Sigmoid colon (tissue), 6 donors: ENCODE measurements at regions not wholly inside any gene's neighbourhood (a gene's known extent, or its start where the extent isn't known, plus 50 kb on each side); places are given as distances from the start of the nearest gene placed in this dataset.

Experiments used
- DNase-seq: peaks from one replicate; pipeline ENCODE4 v3.0.0-alpha.2; 2019
- H3K27ac ChIP-seq, 4 donors: fragments of 200-600 bp; sonication (generic); one replicate each; pipeline ENCODE4 v1.5.1; 2016 to 2019; ENCODE audit warnings: mild to moderate bottlenecking in 1 of 4
- H3K27me3 ChIP-seq, 3 donors: fragments of 200-600 bp; sonication (generic); one replicate each; pipeline ENCODE4 v1.5.1; 2019; ENCODE audit warnings: mild to moderate bottlenecking in 1 of 3
- H3K36me3 ChIP-seq, 4 donors: fragments of 200-600 bp; sonication (generic); one replicate each; pipeline ENCODE4 v1.5.1; 2016 to 2019
- H3K4me1 ChIP-seq, 4 donors: fragments of 200-600 bp; sonication (generic); one replicate each; pipeline ENCODE4 v1.5.1; 2017 to 2019
- H3K4me3 ChIP-seq, 4 donors: fragments of 200-600 bp; sonication (generic); one replicate each; pipeline ENCODE4 v1.5.1; 2017 to 2019; ENCODE audit warnings: mild to moderate bottlenecking in 2 of 4, moderate library complexity in 1 of 4
- H3K9me3 ChIP-seq, 4 donors: fragments of 200-600 bp in 3 of 4; sonication (generic) in 3 of 4; one replicate each; pipeline versions ENCODE4 v1.5.1 to v1.6.1; 2013 to 2019
- CTCF ChIP-seq, 4 experiments: fragments of 450-650 bp in 3 of 4; fragments of 200-600 bp in 1 of 4; IDR thresholded peaks; one replicate each; pipeline ENCODE4 v1.5.1; 2016 to 2019; ENCODE audit warnings: antibody characterized with exemption in 4 of 4, mild to moderate bottlenecking in 3 of 4, moderate library complexity in 2 of 4
- EP300 ChIP-seq, 4 donors: sonication (generic); formaldehyde crosslinking; IDR thresholded peaks; one replicate each; pipeline ENCODE4 v1.6.1; 2017; ENCODE audit warnings: antibody characterized with exemption in 4 of 4
- POLR2A ChIP-seq, 2 donors: fragments of 450-650 bp; IDR thresholded peaks; one replicate each; pipeline ENCODE4 v1.6.1; 2016; ENCODE audit warnings: antibody characterized with exemption in 2 of 2, mild to moderate bottlenecking in 2 of 2, moderate library complexity in 2 of 2
- POLR2AphosphoS5 ChIP-seq, 4 donors: sonication (generic); formaldehyde crosslinking; IDR thresholded peaks; one replicate each; pipeline ENCODE4 v1.6.1; 2017; ENCODE audit warnings: antibody characterized with exemption in 4 of 4
- WGBS, 2 donors: extraction: QIAGEN DNeasy Blood & Tissue Kit; methylation state at CpG; one replicate each; pipeline ENCODE4 v1.1.7; 2013; 5-methylcytosine and 5-hydroxymethylcytosine counted together
- intact Hi-C: fragments of 100-400 bp; cut with DNase I; formaldehyde crosslinking; loops from one replicate; pipeline ENCODE4 v1.15.1; 2023
- donor health status: healthy with polysubstance abuse.
- donor health status: healthy.

- TF ChIP-seq EP300 (IDR thresholded peaks at IDR 0.05) (no peak), POLR2AphosphoS5 (IDR thresholded peaks at IDR 0.05) (no peak), POLR2A (IDR thresholded peaks at IDR 0.05) (no peak)
- Histone ChIP-seq H3K27me3 (no peaks in the 10 kb centered on the region), H3K9me3 (peaks cover 0 to 5% (median 1%) of the 10 kb centered on the region in 4 donors), H3K36me3 (no peaks in the 10 kb centered on the region), H3K4me3 (no peak overlapping the region), H3K4me1 (peaks cover 0 to 13% (median 6%) of the 10 kb centered on the region in 4 donors), H3K27ac (peak overlapping the region in 3 of 4 donors; percentile 13 to 54 (median 51))
- peak; percentile 66 for DNase-seq
- 53 to 80% methylated on average over 4 of the region's 4 CpGs for WGBS, 2 donors
- intact Hi-C loops = no loop called here
Observed at GRCh38 chr10:31630861-31631567, 297.6 kb downstream of the ARHGAP12 start.

- 86 to 88% methylated on average over 4 of the region's 4 CpGs for WGBS, 2 donors
- H3K27ac ChIP-seq = no peak overlapping the region
- TF ChIP-seq CTCF (IDR thresholded peaks at IDR 0.05) (no peak), POLR2A (IDR thresholded peaks at IDR 0.05) (no peak), EP300 (IDR thresholded peaks at IDR 0.05) (no peak), POLR2AphosphoS5 (IDR thresholded peaks at IDR 0.05) (no peak)
Observed at GRCh38 chr10:31625566-31625965, 303.1 kb downstream of the ARHGAP12 start.

GRCh38 chr10:31624611-31625010 lies 304.0 kb downstream of the ARHGAP12 start:
- intact Hi-C loops = no loop called here
- H3K4me1 ChIP-seq = peaks cover 0 to 28% (median 23%) of the 10 kb centered on the region in 4 donors
- H3K9me3 ChIP-seq = peaks cover 0 to 7% (median 3%) of the 10 kb centered on the region in 4 donors
- no peaks in the 10 kb centered on the region for H3K36me3 ChIP-seq
- TF ChIP-seq CTCF (IDR thresholded peaks at IDR 0.05) = no peak
- TF ChIP-seq POLR2AphosphoS5 (IDR thresholded peaks at IDR 0.05) = no peak
- TF ChIP-seq EP300 (IDR thresholded peaks at IDR 0.05) = no peak
- no peak for TF ChIP-seq POLR2A (IDR thresholded peaks at IDR 0.05)
- no peaks in the 10 kb centered on the region for H3K27me3 ChIP-seq
- DNase-seq = no peak
- H3K4me3 ChIP-seq = no peak overlapping the region
- peak overlapping the region in 2 of 4 donors; percentile 74 to 78 for H3K27ac ChIP-seq

More at GRCh38 chr10:31625566-31625965, 303.1 kb downstream of the ARHGAP12 start:
- H3K36me3 ChIP-seq = no peaks in the 10 kb centered on the region
- intact Hi-C loops = no loop called here
- H3K4me3 ChIP-seq = no peak overlapping the region
- H3K9me3 ChIP-seq = peaks cover 0 to 7% (median 3%) of the 10 kb centered on the region in 4 donors
- H3K4me1 ChIP-seq = peaks cover 0 to 19% (median 13%) of the 10 kb centered on the region in 4 donors
- no peaks in the 10 kb centered on the region for H3K27me3 ChIP-seq
- no peak for DNase-seq

- Histone ChIP-seq H3K4me3 (no peak overlapping the region), H3K36me3 (no peaks in the 10 kb centered on the region), H3K27me3 (no peaks in the 10 kb centered on the region), H3K9me3 (peaks cover 0 to 7% (median 3%) of the 10 kb centered on the region in 4 donors), H3K4me1 (peaks cover 0 to 35% (median 29%) of the 10 kb centered on the region in 4 donors), H3K27ac (peak overlapping the region; percentile 47 to 78 (median 66))
- TF ChIP-seq CTCF (IDR thresholded peaks at IDR 0.05) (no peak), EP300 (IDR thresholded peaks at IDR 0.05) (no peak)
- 85 to 88% methylated on average over 2 of the region's 2 CpGs for WGBS, 2 donors
- intact Hi-C loops = no loop called here
- DNase-seq = no peak
Observed at GRCh38 chr10:31623947-31624346, 304.7 kb downstream of the ARHGAP12 start.

- H3K27me3 ChIP-seq = no peaks in the 10 kb centered on the region
- H3K9me3 ChIP-seq = peaks cover 0 to 7% (median 3%) of the 10 kb centered on the region in 4 donors
- H3K27ac ChIP-seq = peak overlapping the region; percentile 47 to 78 (median 66)
- peak; percentile 81 for DNase-seq
- H3K4me1 ChIP-seq = peaks cover 0 to 39% (median 33%) of the 10 kb centered on the region in 4 donors
- 83 to 86% methylated on average over 3 of the region's 3 CpGs for WGBS, 2 donors
- TF ChIP-seq POLR2AphosphoS5 (IDR thresholded peaks at IDR 0.05) (peak; percentile 82 to 88 (median 88)), CTCF (IDR thresholded peaks at IDR 0.05) (no peak), EP300 (IDR thresholded peaks at IDR 0.05) (peak; percentile 50 to 82 (median 74))
- intact Hi-C loops = no loop called here
- no peak overlapping the region for H3K4me3 ChIP-seq
- no peaks in the 10 kb centered on the region for H3K36me3 ChIP-seq
Observed at GRCh38 chr10:31623466-31623865, 304.4 kb downstream of the ZEB1 start.
